OCI-LY3 (cell line): ENCODE measurements at regions not wholly inside any gene's neighbourhood (a gene's known extent, or its start where the extent isn't known, plus 50 kb on each side); places are given as distances from the start of the nearest gene placed in this dataset.

Experiments used
- CTCF ChIP-seq: fragments of 200-600, 300-600 bp; sonication (generic); IDR thresholded peaks from 2 replicates; pipeline ENCODE4 v1.5.1; 2014; ENCODE audit warnings: antibody characterized with exemption, low read length, low read depth
- EZH2phosphoT487 ChIP-seq: fragments of 200-600 bp; shearing (Covaris generic); IDR thresholded peaks from 2 replicates; pipeline ENCODE4 v1.6.1; 2018; ENCODE audit warnings: antibody characterized with exemption, mixed run types, low read depth

- TF ChIP-seq CTCF, result no peak
- TF ChIP-seq EZH2phosphoT487, result no peak
Measured at GRCh38 chr9:99377790-99378775, 156.0 kb downstream of the SEC61B start.
